ENCODE measurements at regions not wholly inside any gene's neighbourhood (a gene's known extent, or its start where the extent isn't known, plus 50 kb on each side); places are given as distances from the start of the nearest gene placed in this dataset.

DNA sequence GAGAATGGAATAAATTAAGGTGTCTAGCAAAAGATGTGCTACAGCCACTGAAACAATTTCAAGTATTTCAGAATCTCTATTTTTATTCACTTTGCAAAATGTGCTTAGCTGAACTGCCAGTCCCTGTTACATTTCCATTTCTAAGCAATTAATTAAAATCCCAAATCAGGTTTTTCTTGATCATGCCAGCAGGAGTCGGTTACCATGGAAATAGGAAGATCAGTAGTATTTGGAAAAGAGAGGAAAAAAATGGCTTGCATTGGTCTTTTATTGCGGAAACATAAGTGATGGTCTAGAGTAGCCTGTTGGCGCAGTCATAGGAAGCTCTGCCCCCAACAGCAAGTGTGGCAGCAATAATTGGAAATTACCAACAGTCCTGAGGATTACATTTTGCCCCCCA is 867.1 kb downstream of the GATA3 start:
- no peak for DNase-seq
- H3K4me1 ChIP-seq: no peaks in the 10 kb centered on the region
- H3K27me3 ChIP-seq: no peaks in the 10 kb centered on the region
- TF ChIP-seq POLR2A (IDR thresholded peaks at IDR 0.05): no peak
- TF ChIP-seq, protein P1, sequence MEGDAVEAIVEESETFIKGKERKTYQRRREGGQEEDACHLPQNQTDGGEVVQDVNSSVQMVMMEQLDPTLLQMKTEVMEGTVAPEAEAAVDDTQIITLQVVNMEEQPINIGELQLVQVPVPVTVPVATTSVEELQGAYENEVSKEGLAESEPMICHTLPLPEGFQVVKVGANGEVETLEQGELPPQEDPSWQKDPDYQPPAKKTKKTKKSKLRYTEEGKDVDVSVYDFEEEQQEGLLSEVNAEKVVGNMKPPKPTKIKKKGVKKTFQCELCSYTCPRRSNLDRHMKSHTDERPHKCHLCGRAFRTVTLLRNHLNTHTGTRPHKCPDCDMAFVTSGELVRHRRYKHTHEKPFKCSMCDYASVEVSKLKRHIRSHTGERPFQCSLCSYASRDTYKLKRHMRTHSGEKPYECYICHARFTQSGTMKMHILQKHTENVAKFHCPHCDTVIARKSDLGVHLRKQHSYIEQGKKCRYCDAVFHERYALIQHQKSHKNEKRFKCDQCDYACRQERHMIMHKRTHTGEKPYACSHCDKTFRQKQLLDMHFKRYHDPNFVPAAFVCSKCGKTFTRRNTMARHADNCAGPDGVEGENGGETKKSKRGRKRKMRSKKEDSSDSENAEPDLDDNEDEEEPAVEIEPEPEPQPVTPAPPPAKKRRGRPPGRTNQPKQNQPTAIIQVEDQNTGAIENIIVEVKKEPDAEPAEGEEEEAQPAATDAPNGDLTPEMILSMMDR (IDR thresholded peaks at IDR 0.05): no peak
- H3K9me3 ChIP-seq: no peaks in the 10 kb centered on the region
- no peaks in the 10 kb centered on the region for H3K36me3 ChIP-seq
- H3K4me3 ChIP-seq: no peak overlapping the region
- no peak overlapping the region for H3K27ac ChIP-seq

DNA sequence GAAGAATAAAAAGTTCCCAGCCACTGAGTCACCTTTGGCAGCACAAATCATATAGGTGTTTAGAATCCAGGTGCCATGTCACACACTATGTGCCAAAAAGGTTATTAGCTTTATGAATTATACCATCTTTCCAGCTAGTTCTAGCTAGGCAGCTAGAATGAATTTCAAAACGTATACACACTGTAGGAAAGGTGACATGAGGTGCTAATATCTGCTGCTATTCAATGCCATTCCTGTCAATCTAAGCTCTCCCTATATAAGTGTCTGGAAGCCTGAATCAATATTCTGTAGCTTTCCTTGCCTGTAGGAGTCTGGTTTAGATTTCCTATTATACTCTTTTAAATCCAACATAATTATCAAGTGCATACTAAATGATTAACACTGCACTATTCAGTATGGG is 868.6 kb downstream of the GATA3 start:
- Histone ChIP-seq H3K4me1 (no peaks in the 10 kb centered on the region), H3K36me3 (no peaks in the 10 kb centered on the region), H3K4me3 (no peak overlapping the region), H3K9me3 (no peaks in the 10 kb centered on the region), H3K27me3 (no peaks in the 10 kb centered on the region), H3K27ac (no peak overlapping the region)
- TF ChIP-seq, protein P1 (IDR thresholded peaks at IDR 0.05): no peak
- no peak for TF ChIP-seq POLR2A (IDR thresholded peaks at IDR 0.05)
- no peak for DNase-seq

DNA sequence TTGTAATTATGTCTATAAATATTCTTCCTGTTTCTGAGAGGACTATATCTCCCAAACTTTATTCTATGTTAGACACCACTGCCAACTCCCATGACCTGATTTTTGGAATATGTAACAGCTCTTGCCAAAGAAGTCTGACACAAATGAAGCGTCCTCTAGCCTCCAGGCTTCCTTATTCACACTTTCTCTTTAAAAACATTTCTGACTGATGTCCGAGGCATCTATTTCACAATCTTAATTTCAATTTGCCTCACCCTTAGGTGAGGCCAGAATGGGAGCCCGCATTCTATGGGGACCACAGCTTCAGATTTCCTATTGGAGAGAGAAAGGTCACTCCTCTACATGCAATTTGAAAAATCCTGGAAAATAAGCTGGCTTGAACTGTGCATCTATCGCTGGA is 873.2 kb downstream of the GATA3 start:
- no peaks in the 10 kb centered on the region for H3K4me1 ChIP-seq
- no peaks in the 10 kb centered on the region for H3K36me3 ChIP-seq
- H3K27me3 ChIP-seq: no peaks in the 10 kb centered on the region
- DNase-seq: no peak
- no peaks in the 10 kb centered on the region for H3K9me3 ChIP-seq
- no peak overlapping the region for H3K27ac ChIP-seq
- H3K4me3 ChIP-seq: no peak overlapping the region
- TF ChIP-seq, protein P1 (IDR thresholded peaks at IDR 0.05): no peak
- no peak for TF ChIP-seq POLR2A (IDR thresholded peaks at IDR 0.05)

DNA sequence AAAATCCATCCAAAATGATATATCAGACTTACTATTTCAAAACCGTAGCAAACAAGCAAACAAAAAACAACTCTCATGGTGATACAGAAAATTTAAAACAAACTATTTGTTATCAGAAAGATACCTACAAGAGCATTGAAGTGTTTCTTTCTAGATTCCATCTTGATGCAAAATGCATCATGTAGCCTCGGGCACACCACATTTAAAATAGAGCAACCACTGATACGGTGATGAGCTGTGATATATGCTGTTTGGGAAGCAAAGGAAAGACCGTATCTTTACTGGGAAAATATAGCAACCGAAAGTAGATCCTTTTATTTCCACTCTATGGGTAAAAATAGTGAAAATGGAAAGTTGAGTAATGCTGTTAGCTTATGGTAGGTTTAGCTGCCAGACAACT is 892.0 kb downstream of the GATA3 start:
- Histone ChIP-seq H3K36me3 (no peaks in the 10 kb centered on the region), H3K4me3 (no peak overlapping the region), H3K27ac (no peak overlapping the region), H3K27me3 (no peaks in the 10 kb centered on the region), H3K4me1 (no peaks in the 10 kb centered on the region), H3K9me3 (no peaks in the 10 kb centered on the region)
- no peak for DNase-seq
- TF ChIP-seq, protein P1 (IDR thresholded peaks at IDR 0.05): no peak
- TF ChIP-seq POLR2A (IDR thresholded peaks at IDR 0.05): no peak

DNA sequence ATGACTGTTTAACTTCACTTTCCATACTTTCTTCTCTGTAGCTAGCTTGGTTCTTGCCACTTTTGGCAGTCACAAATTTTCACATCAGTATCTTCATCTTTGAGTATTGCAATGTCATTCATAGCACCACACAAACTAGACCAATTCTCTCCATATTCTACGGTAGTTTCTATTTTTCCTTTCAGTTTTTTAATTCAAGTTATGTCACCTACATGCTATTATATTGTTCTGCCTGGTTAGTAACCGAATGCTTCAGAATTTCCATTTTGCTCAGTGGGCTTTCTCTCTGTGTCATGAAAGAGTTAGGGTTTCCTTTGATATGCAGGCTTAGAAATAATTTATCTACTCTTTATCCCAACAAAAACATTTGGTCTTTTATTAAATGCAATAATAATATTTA is 896.5 kb downstream of the GATA3 start:
- no peaks in the 10 kb centered on the region for H3K27me3 ChIP-seq
- no peak for DNase-seq
- no peaks in the 10 kb centered on the region for H3K4me1 ChIP-seq
- H3K36me3 ChIP-seq: no peaks in the 10 kb centered on the region
- no peak overlapping the region for H3K27ac ChIP-seq
- no peaks in the 10 kb centered on the region for H3K9me3 ChIP-seq
- H3K4me3 ChIP-seq: no peak overlapping the region
- TF ChIP-seq POLR2A (IDR thresholded peaks at IDR 0.05): no peak
- TF ChIP-seq, protein P1 (IDR thresholded peaks at IDR 0.05): no peak

DNA sequence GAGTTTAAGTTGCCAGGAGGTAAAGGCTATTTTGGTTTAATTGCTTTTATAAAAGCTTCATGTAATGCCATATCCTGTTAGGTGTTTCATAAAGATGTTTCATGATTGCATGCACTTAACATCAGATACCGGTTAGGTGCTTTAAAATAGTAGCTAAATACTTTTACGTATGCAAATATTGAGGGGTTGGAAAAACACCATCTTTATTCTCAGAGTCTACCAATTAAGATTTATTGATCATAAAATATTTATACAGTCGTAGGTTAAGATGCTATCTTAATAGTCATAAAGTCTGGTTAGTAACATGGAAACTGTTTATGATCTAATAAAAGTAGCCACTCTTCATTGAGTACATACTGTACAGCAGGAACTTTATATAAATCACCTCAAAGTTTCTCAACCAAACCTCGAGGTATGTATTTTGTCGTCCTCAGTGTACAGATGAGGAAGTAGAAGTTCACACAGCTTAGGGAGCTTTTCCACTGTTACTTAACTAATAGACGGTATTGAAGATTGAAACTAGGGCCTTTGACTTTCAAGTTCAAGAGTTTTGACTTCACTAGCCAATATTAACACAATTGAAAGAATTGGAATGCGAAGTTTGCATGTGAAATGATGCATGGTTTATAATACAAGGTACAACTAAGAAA is 897.1 kb downstream of the GATA3 start:
- no peaks in the 10 kb centered on the region for H3K27me3 ChIP-seq
- DNase-seq: no peak
- no peaks in the 10 kb centered on the region for H3K4me1 ChIP-seq
- H3K4me3 ChIP-seq: no peak overlapping the region
- no peaks in the 10 kb centered on the region for H3K36me3 ChIP-seq
- no peaks in the 10 kb centered on the region for H3K9me3 ChIP-seq
- TF ChIP-seq POLR2A (IDR thresholded peaks at IDR 0.05): no peak
- TF ChIP-seq, protein P1 (IDR thresholded peaks at IDR 0.05): no peak
- no peak overlapping the region for H3K27ac ChIP-seq
